ENCODE measurements at regions not wholly inside any gene's neighbourhood (a gene's known extent, or its start where the extent isn't known, plus 50 kb on each side); places are given as distances from the start of the nearest gene placed in this dataset.

GRCh38 chr7:7100432-7100849, 81.9 kb upstream of the C1GALT1 start:
- H3K27me3 Mint-ChIP-seq (ENCODE audit: unreplicated experiment) = peaks cover 4% of the 10 kb centered on the region
- H3K27ac Mint-ChIP-seq (ENCODE audit: unreplicated experiment) = peak overlapping the region; percentile 83
- TF ChIP-seq CTCF (IDR thresholded peaks at IDR 0.05; ENCODE audit: unreplicated experiment) = no peak
- no peaks in the 10 kb centered on the region for H3K9me3 Mint-ChIP-seq (ENCODE audit: unreplicated experiment)
- no peak overlapping the region for H3K4me3 Mint-ChIP-seq (ENCODE audit: unreplicated experiment)
- no peaks in the 10 kb centered on the region for H3K36me3 Mint-ChIP-seq (ENCODE audit: low read depth, unreplicated experiment)
- peaks cover 21% of the 10 kb centered on the region for H3K4me1 Mint-ChIP-seq (ENCODE audit: unreplicated experiment)
- peak; percentile 17 for DNase-seq (ENCODE audit: low spot score)

GRCh38 chr7:7102906-7103305, 79.4 kb upstream of the C1GALT1 start:
- no peak overlapping the region for H3K27ac Mint-ChIP-seq (ENCODE audit: unreplicated experiment)
- TF ChIP-seq CTCF (IDR thresholded peaks at IDR 0.05; ENCODE audit: unreplicated experiment) = no peak
- H3K27me3 Mint-ChIP-seq (ENCODE audit: unreplicated experiment) = peaks cover 4% of the 10 kb centered on the region
- no peak for DNase-seq (ENCODE audit: low spot score)
- no peak overlapping the region for H3K4me3 Mint-ChIP-seq (ENCODE audit: unreplicated experiment)
- peaks cover 21% of the 10 kb centered on the region for H3K4me1 Mint-ChIP-seq (ENCODE audit: unreplicated experiment)
- H3K36me3 Mint-ChIP-seq (ENCODE audit: low read depth, unreplicated experiment) = no peaks in the 10 kb centered on the region
- no peaks in the 10 kb centered on the region for H3K9me3 Mint-ChIP-seq (ENCODE audit: unreplicated experiment)

GRCh38 chr7:7103343-7104313, 78.7 kb upstream of the C1GALT1 start:
- no peak for DNase-seq (ENCODE audit: low spot score)
- peaks cover 21% of the 10 kb centered on the region for H3K4me1 Mint-ChIP-seq (ENCODE audit: unreplicated experiment)
- TF ChIP-seq CTCF (IDR thresholded peaks at IDR 0.05; ENCODE audit: unreplicated experiment) = peak; percentile 79
- H3K36me3 Mint-ChIP-seq (ENCODE audit: low read depth, unreplicated experiment) = no peaks in the 10 kb centered on the region
- H3K9me3 Mint-ChIP-seq (ENCODE audit: unreplicated experiment) = no peaks in the 10 kb centered on the region
- peaks cover 4% of the 10 kb centered on the region for H3K27me3 Mint-ChIP-seq (ENCODE audit: unreplicated experiment)
- no peak overlapping the region for H3K27ac Mint-ChIP-seq (ENCODE audit: unreplicated experiment)
- no peak overlapping the region for H3K4me3 Mint-ChIP-seq (ENCODE audit: unreplicated experiment)

- no peaks in the 10 kb centered on the region for H3K9me3 Mint-ChIP-seq (ENCODE audit: unreplicated experiment)
- no peaks in the 10 kb centered on the region for H3K36me3 Mint-ChIP-seq (ENCODE audit: low read depth, unreplicated experiment)
- no peak overlapping the region for H3K4me3 Mint-ChIP-seq (ENCODE audit: unreplicated experiment)
- peaks cover 19% of the 10 kb centered on the region for H3K4me1 Mint-ChIP-seq (ENCODE audit: unreplicated experiment)
- no peak for DNase-seq (ENCODE audit: low spot score)
- peaks cover 4% of the 10 kb centered on the region for H3K27me3 Mint-ChIP-seq (ENCODE audit: unreplicated experiment)
- no peak overlapping the region for H3K27ac Mint-ChIP-seq (ENCODE audit: unreplicated experiment)
- no peak for TF ChIP-seq CTCF (IDR thresholded peaks at IDR 0.05; ENCODE audit: unreplicated experiment)
These were observed 78.0 kb upstream of the C1GALT1 start for GRCh38 chr7:7104314-7104698.

GRCh38 chr7:7104971-7105370, 77.4 kb upstream of the C1GALT1 start:
- no peak for DNase-seq (ENCODE audit: low spot score)
- peaks cover 15% of the 10 kb centered on the region for H3K4me1 Mint-ChIP-seq (ENCODE audit: unreplicated experiment)
- H3K27ac Mint-ChIP-seq (ENCODE audit: unreplicated experiment) = no peak overlapping the region
- no peaks in the 10 kb centered on the region for H3K36me3 Mint-ChIP-seq (ENCODE audit: low read depth, unreplicated experiment)
- peaks cover 4% of the 10 kb centered on the region for H3K27me3 Mint-ChIP-seq (ENCODE audit: unreplicated experiment)
- H3K9me3 Mint-ChIP-seq (ENCODE audit: unreplicated experiment) = no peaks in the 10 kb centered on the region
- TF ChIP-seq CTCF (IDR thresholded peaks at IDR 0.05; ENCODE audit: unreplicated experiment) = no peak
- H3K4me3 Mint-ChIP-seq (ENCODE audit: unreplicated experiment) = no peak overlapping the region
